ENCODE measurements at regions not wholly inside any gene's neighbourhood (a gene's known extent, or its start where the extent isn't known, plus 50 kb on each side); places are given as distances from the start of the nearest gene placed in this dataset.
A peak's percentile ranks its signal among the peaks of the same experiment; 100 is the strongest.

- no peak for DNase-seq
These were observed 754.5 kb upstream of the LRRN3 start for GRCh38 chr7:110336423-110336822.

GRCh38 chr7:110337646-110338045, 753.3 kb upstream of the LRRN3 start:
- DNase-seq: no peak

GRCh38 chr7:110347081-110347480, 743.8 kb upstream of the LRRN3 start:
- no peak for DNase-seq

GRCh38 chr7:110356438-110356837, 734.5 kb upstream of the LRRN3 start:
- no peak for DNase-seq

GRCh38 chr7:110358028-110358427, 732.9 kb upstream of the LRRN3 start:
- DNase-seq: no peak

GRCh38 chr7:110371709-110372108, 719.2 kb upstream of the LRRN3 start:
- DNase-seq: no peak

- no peak for DNase-seq
These were observed 718.2 kb upstream of the LRRN3 start for GRCh38 chr7:110372685-110373084.

GRCh38 chr7:110373416-110373815, 717.5 kb upstream of the LRRN3 start:
- no peak for DNase-seq

- no peak for DNase-seq
These were observed 717.1 kb upstream of the LRRN3 start for GRCh38 chr7:110373859-110374258.

GRCh38 chr7:110375068-110375467, 715.9 kb upstream of the LRRN3 start:
- no peak for DNase-seq

- no peak for DNase-seq
These were observed 708.2 kb upstream of the LRRN3 start for GRCh38 chr7:110382736-110383135.

- no peak for DNase-seq
These were observed 704.9 kb upstream of the LRRN3 start for GRCh38 chr7:110386006-110386405.

GRCh38 chr7:110386913-110387312, 704.0 kb upstream of the LRRN3 start:
- DNase-seq: peak; percentile 94

- DNase-seq: no peak
These were observed 703.2 kb upstream of the LRRN3 start for GRCh38 chr7:110387689-110388088.

- no peak for DNase-seq
These were observed 702.5 kb upstream of the LRRN3 start for GRCh38 chr7:110388457-110388856.

- DNase-seq: no peak
These were observed 694.9 kb upstream of the LRRN3 start for GRCh38 chr7:110396021-110396420.

- no peak for DNase-seq
These were observed 692.8 kb upstream of the LRRN3 start for GRCh38 chr7:110397927-110398660.

GRCh38 chr7:110399421-110399820, 691.5 kb upstream of the LRRN3 start:
- no peak for DNase-seq

GRCh38 chr7:110400411-110400810, 690.5 kb upstream of the LRRN3 start:
- no peak for DNase-seq

- DNase-seq: no peak
These were observed 683.7 kb upstream of the LRRN3 start for GRCh38 chr7:110407242-110407641.

GRCh38 chr7:110407706-110408105, 683.2 kb upstream of the LRRN3 start:
- no peak for DNase-seq

GRCh38 chr7:110412614-110413013, 678.3 kb upstream of the LRRN3 start:
- no peak for DNase-seq

- DNase-seq: no peak
These were observed 677.9 kb upstream of the LRRN3 start for GRCh38 chr7:110413038-110413437.

GRCh38 chr7:110417611-110418010, 673.3 kb upstream of the LRRN3 start:
- DNase-seq: no peak

GRCh38 chr7:110418659-110419280, 672.2 kb upstream of the LRRN3 start:
- no peak for DNase-seq

All from islet precursor cell (in vitro differentiated cells).